ENCODE measurements at regions not wholly inside any gene's neighbourhood (a gene's known extent, or its start where the extent isn't known, plus 50 kb on each side); places are given as distances from the start of the nearest gene placed in this dataset.

DNA sequence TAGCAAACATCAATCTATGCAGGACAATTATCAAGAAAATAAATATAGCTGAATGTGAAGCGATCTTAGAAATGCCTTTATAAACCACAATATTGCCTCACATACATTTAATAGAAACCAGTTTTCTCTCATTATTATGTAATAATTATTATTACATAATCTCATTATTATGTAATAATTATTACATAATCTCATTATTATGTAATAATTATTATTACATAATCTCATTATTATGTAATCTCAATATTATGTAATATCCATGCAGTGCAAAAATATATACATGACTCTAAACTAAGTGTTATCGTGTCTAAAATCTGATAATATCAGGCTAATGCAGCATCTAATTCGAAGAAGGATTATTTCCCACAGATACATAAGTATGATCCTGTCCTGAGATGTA is 563.9 kb upstream of the SEMA6A start:
- no peak overlapping the region for H3K27ac Mint-ChIP-seq
- H3F3A ChIP-seq (replicated peaks; ENCODE audit: low read depth): no peaks in the 10 kb centered on the region
- H3K4me3 ChIP-seq: no peak overlapping the region
- no peak overlapping the region for H2AFZ ChIP-seq
- H3K79me2 ChIP-seq (replicated peaks; ENCODE audit: insufficient read depth): no peaks in the 10 kb centered on the region
- DNase-seq (ENCODE audit: low spot score) (no peak), ATAC-seq (no peak)
- H3K4me1 Mint-ChIP-seq: peaks cover 4% of the 10 kb centered on the region
- no peaks in the 10 kb centered on the region for H3K36me3 Mint-ChIP-seq (ENCODE audit: low read depth)
- peaks cover 1% of the 10 kb centered on the region for H3K27me3 Mint-ChIP-seq (ENCODE audit: insufficient read depth, low read depth, poor library complexity)
- H3K4me1 ChIP-seq (ENCODE audit: insufficient read depth): no peaks in the 10 kb centered on the region
- H3K27me3 ChIP-seq (ENCODE audit: insufficient read depth): no peaks in the 10 kb centered on the region
- H3K27ac ChIP-seq (ENCODE audit: low read depth): no peak overlapping the region
- no peaks in the 10 kb centered on the region for H3K36me3 ChIP-seq (ENCODE audit: insufficient read depth)
- no peaks in the 10 kb centered on the region for H3K9me3 Mint-ChIP-seq
- 0 out of 2 replicates have a peak, but pooled peaks cover 4% of the 10 kb centered on the region for H3K9me2 ChIP-seq (ENCODE audit: insufficient read depth)
- no peak overlapping the region for H3K4me3 Mint-ChIP-seq
- H3K4me2 ChIP-seq: no peak overlapping the region
- H4K20me1 ChIP-seq (replicated peaks; ENCODE audit: insufficient read depth): no peaks in the 10 kb centered on the region
- TF ChIP-seq EZH2 (IDR thresholded peaks at IDR 0.05; ENCODE audit: low read depth, unreplicated experiment) (no peak), NANOG (IDR thresholded peaks at IDR 0.05; ENCODE audit: borderline replicate concordance) (no peak), ZNF114 (CRISPR knock-in tag; IDR thresholded peaks at IDR 0.05) (no peak), CREB1 (CRISPR knock-in tag; IDR thresholded peaks at IDR 0.05; ENCODE audit: low read depth) (no peak), ZNF331 (CRISPR knock-in tag; IDR thresholded peaks at IDR 0.05; ENCODE audit: low read depth) (no peak), STAT1 (IDR thresholded peaks at IDR 0.05; ENCODE audit: unreplicated experiment) (no peak), JUNB (IDR thresholded peaks at IDR 0.05; ENCODE audit: unreplicated experiment) (no peak), POLR2AphosphoS5 (IDR thresholded peaks at IDR 0.05; ENCODE audit: low read depth) (no peak), EZH2phosphoT487 (IDR thresholded peaks at IDR 0.05; ENCODE audit: unreplicated experiment) (no peak)
- TF ChIP-seq, protein P1, sequence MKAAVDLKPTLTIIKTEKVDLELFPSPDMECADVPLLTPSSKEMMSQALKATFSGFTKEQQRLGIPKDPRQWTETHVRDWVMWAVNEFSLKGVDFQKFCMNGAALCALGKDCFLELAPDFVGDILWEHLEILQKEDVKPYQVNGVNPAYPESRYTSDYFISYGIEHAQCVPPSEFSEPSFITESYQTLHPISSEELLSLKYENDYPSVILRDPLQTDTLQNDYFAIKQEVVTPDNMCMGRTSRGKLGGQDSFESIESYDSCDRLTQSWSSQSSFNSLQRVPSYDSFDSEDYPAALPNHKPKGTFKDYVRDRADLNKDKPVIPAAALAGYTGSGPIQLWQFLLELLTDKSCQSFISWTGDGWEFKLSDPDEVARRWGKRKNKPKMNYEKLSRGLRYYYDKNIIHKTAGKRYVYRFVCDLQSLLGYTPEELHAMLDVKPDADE (IDR thresholded peaks at IDR 0.05): no peak
- TF ChIP-seq, protein P2, sequence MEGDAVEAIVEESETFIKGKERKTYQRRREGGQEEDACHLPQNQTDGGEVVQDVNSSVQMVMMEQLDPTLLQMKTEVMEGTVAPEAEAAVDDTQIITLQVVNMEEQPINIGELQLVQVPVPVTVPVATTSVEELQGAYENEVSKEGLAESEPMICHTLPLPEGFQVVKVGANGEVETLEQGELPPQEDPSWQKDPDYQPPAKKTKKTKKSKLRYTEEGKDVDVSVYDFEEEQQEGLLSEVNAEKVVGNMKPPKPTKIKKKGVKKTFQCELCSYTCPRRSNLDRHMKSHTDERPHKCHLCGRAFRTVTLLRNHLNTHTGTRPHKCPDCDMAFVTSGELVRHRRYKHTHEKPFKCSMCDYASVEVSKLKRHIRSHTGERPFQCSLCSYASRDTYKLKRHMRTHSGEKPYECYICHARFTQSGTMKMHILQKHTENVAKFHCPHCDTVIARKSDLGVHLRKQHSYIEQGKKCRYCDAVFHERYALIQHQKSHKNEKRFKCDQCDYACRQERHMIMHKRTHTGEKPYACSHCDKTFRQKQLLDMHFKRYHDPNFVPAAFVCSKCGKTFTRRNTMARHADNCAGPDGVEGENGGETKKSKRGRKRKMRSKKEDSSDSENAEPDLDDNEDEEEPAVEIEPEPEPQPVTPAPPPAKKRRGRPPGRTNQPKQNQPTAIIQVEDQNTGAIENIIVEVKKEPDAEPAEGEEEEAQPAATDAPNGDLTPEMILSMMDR (conservative IDR thresholded peaks at IDR 0.05; ENCODE audit: low read depth in 2 of 2): no peak
- TF ChIP-seq, protein P3, sequence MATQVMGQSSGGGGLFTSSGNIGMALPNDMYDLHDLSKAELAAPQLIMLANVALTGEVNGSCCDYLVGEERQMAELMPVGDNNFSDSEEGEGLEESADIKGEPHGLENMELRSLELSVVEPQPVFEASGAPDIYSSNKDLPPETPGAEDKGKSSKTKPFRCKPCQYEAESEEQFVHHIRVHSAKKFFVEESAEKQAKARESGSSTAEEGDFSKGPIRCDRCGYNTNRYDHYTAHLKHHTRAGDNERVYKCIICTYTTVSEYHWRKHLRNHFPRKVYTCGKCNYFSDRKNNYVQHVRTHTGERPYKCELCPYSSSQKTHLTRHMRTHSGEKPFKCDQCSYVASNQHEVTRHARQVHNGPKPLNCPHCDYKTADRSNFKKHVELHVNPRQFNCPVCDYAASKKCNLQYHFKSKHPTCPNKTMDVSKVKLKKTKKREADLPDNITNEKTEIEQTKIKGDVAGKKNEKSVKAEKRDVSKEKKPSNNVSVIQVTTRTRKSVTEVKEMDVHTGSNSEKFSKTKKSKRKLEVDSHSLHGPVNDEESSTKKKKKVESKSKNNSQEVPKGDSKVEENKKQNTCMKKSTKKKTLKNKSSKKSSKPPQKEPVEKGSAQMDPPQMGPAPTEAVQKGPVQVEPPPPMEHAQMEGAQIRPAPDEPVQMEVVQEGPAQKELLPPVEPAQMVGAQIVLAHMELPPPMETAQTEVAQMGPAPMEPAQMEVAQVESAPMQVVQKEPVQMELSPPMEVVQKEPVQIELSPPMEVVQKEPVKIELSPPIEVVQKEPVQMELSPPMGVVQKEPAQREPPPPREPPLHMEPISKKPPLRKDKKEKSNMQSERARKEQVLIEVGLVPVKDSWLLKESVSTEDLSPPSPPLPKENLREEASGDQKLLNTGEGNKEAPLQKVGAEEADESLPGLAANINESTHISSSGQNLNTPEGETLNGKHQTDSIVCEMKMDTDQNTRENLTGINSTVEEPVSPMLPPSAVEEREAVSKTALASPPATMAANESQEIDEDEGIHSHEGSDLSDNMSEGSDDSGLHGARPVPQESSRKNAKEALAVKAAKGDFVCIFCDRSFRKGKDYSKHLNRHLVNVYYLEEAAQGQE (IDR thresholded peaks at IDR 0.05; ENCODE audit: unreplicated experiment): no peak
- TF ChIP-seq, protein P4, sequence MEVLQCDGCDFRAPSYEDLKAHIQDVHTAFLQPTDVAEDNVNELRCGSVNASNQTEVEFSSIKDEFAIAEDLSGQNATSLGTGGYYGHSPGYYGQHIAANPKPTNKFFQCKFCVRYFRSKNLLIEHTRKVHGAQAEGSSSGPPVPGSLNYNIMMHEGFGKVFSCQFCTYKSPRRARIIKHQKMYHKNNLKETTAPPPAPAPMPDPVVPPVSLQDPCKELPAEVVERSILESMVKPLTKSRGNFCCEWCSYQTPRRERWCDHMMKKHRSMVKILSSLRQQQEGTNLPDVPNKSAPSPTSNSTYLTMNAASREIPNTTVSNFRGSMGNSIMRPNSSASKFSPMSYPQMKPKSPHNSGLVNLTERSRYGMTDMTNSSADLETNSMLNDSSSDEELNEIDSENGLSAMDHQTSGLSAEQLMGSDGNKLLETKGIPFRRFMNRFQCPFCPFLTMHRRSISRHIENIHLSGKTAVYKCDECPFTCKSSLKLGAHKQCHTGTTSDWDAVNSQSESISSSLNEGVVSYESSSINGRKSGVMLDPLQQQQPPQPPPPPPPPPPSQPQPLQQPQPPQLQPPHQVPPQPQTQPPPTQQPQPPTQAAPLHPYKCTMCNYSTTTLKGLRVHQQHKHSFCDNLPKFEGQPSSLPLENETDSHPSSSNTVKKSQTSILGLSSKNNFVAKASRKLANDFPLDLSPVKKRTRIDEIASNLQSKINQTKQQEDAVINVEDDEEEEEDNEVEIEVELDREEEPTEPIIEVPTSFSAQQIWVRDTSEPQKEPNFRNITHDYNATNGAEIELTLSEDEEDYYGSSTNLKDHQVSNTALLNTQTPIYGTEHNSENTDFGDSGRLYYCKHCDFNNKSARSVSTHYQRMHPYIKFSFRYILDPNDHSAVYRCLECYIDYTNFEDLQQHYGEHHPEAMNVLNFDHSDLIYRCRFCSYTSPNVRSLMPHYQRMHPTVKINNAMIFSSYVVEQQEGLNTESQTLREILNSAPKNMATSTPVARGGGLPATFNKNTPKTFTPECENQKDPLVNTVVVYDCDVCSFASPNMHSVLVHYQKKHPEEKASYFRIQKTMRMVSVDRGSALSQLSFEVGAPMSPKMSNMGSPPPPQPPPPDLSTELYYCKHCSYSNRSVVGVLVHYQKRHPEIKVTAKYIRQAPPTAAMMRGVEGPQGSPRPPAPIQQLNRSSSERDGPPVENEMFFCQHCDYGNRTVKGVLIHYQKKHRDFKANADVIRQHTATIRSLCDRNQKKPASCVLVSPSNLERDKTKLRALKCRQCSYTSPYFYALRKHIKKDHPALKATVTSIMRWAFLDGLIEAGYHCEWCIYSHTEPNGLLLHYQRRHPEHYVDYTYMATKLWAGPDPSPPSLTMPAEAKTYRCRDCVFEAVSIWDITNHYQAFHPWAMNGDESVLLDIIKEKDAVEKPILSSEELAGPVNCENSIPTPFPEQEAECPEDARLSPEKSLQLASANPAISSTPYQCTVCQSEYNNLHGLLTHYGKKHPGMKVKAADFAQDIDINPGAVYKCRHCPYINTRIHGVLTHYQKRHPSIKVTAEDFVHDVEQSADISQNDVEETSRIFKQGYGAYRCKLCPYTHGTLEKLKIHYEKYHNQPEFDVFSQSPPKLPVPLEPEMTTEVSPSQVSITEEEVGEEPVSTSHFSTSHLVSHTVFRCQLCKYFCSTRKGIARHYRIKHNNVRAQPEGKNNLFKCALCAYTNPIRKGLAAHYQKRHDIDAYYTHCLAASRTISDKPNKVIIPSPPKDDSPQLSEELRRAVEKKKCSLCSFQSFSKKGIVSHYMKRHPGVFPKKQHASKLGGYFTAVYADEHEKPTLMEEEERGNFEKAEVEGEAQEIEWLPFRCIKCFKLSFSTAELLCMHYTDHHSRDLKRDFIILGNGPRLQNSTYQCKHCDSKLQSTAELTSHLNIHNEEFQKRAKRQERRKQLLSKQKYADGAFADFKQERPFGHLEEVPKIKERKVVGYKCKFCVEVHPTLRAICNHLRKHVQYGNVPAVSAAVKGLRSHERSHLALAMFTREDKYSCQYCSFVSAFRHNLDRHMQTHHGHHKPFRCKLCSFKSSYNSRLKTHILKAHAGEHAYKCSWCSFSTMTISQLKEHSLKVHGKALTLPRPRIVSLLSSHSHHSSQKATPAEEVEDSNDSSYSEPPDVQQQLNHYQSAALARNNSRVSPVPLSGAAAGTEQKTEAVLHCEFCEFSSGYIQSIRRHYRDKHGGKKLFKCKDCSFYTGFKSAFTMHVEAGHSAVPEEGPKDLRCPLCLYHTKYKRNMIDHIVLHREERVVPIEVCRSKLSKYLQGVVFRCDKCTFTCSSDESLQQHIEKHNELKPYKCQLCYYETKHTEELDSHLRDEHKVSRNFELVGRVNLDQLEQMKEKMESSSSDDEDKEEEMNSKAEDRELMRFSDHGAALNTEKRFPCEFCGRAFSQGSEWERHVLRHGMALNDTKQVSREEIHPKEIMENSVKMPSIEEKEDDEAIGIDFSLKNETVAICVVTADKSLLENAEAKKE (CRISPR knock-in tag; IDR thresholded peaks at IDR 0.05): no peak

Data from GM23338 (cell line).